Astrocyte (in vitro differentiated cells and primary cell): ENCODE measurements at regions not wholly inside any gene's neighbourhood (a gene's known extent, or its start where the extent isn't known, plus 50 kb on each side); places are given as distances from the start of the nearest gene placed in this dataset.

ENCODE experiments used
- CTCF ChIP-seq: IDR thresholded peaks from 2 replicates; pipeline ENCODE4 v1.5.1; 2011; ENCODE audit warnings: low read depth, mild to moderate bottlenecking, inconsistent platforms, low read length, moderate library complexity; ENCODE audit not compliant: insufficient read depth
- EZH2 ChIP-seq: IDR thresholded peaks from 2 replicates; pipeline ENCODE4 v1.6.1; 2012; ENCODE audit warnings: mild to moderate bottlenecking, low read length, inconsistent platforms; ENCODE audit not compliant: insufficient read depth

- no peak for TF ChIP-seq CTCF
- TF ChIP-seq EZH2, result no peak
Observed at GRCh38 chr6:11380969-11381744, 148.7 kb upstream of the NEDD9 start.
